GM20000 (cell line): ENCODE measurements at regions not wholly inside any gene's neighbourhood (a gene's known extent, or its start where the extent isn't known, plus 50 kb on each side); places are given as distances from the start of the nearest gene placed in this dataset.

Experiments
- DNase-seq: peaks from one replicate; pipeline ENCODE4 v3.0.0; 2012; ENCODE audit warnings: low spot score
- TF ChIP-seq, protein P1 (sequence below): IDR thresholded peaks from 2 replicates; pipeline ENCODE4 v1.5.1; 2012; ENCODE audit warnings: mild to moderate bottlenecking, control low read depth; ENCODE audit errors: extremely low read depth, missing control alignments

DNA sequence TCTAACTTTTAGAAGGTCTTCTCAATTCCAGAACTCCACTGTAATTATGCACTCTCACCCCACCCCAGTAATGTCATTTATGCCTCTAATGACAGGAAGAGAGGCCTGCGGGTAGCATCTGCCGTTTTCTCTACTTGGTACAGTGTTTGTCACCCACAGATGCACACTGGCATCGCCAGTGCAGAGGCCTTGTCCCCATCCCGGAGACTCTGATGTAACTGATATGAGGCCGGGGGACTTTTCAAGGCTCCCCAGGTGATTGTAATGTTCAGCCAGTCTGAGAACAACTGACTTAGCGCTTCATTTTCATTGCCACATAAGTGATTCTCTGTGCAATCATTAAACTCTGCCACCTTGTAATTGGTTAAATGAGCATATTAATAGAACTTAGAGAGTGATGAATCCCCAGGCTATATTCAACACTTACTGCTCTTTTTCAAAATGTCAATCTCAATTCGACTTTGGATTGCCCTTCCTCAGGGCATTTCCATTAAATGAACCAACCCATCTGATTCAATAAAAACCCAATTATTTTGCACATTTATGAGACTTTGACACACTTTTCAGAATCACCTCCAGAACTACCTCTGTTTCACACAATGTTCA, 113.2 kb downstream of the HERPUD2 start:
- TF ChIP-seq, protein P1, sequence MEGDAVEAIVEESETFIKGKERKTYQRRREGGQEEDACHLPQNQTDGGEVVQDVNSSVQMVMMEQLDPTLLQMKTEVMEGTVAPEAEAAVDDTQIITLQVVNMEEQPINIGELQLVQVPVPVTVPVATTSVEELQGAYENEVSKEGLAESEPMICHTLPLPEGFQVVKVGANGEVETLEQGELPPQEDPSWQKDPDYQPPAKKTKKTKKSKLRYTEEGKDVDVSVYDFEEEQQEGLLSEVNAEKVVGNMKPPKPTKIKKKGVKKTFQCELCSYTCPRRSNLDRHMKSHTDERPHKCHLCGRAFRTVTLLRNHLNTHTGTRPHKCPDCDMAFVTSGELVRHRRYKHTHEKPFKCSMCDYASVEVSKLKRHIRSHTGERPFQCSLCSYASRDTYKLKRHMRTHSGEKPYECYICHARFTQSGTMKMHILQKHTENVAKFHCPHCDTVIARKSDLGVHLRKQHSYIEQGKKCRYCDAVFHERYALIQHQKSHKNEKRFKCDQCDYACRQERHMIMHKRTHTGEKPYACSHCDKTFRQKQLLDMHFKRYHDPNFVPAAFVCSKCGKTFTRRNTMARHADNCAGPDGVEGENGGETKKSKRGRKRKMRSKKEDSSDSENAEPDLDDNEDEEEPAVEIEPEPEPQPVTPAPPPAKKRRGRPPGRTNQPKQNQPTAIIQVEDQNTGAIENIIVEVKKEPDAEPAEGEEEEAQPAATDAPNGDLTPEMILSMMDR = no peak
- no peak for DNase-seq

DNA sequence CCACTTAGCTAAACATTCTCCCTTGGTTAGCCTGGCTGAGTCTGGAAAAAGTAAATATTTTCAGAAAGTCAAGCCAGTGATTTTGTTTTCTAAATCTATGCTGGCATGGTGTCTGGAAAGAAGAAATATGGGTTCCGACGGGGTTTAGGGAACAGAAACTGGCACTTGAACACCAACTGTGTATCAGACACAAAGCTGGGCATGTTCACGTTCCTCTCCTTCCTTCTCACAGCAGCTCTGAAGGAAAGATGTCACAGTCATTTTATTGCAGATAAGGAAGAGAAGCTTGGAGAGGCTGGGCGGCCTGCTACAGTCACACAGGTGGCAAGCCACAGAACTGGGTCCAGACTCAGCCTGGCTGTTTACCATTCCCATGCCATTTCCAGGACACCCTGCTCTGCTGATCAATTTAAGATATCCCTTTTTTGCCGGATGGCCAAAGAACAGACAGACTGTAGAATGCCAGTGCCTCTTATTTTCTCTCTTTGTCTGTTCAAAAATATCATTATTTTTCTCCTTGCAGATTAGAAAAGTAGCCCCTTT, 118.8 kb downstream of the HERPUD2 start:
- no peak for DNase-seq

DNA sequence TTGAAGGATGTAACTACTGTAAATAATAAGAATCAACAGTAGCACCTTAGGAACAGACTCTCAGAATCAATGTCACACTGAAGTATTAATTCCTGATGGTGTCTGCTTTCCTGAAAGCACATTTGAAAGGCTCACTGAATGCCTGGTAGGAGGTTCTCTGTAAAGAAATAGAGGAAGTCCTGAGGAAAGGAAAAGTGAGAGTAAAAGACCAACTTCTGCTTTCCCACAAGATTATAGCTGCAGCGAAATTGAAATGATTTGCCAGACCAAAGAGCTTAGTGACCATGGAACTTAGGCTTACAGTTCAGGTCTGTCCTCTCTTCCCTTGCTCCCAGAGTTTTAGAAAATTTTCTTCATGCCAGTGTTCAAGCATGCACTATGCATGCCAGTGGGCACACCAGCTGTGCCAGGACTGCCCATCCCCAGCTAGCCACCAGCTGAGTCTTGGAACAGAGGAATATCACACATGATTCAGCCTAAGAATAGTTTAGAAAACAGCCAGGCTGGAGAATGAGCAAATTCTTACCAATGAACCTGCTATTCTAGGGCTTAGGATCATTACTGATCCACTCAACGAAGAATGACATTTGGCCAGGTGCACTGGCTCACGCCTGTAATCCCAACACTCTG, 123.2 kb downstream of the HERPUD2 start:
- no peak for DNase-seq
- TF ChIP-seq, protein P1 = no peak

More for the DNA sequence above, 118.8 kb downstream of the HERPUD2 start:
- TF ChIP-seq, protein P1 = no peak

DNA sequence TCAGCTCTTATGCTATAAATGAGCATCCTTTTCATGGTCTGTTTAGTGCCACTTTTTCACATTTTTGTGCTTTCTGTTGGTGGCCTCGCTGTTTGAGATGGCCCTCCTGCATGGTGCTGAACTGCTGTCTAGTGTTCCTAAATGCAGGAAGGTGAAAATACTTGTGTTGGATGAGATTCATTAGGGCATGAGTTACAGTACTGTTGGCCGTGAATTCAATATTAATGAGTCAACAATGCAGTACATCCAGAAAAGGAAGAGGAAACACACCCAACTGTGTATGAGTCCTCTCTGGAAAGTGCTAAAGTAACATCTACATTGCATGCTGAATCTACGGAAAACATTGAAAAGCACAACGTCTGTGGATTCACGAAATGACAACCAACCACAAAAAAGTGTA, 124.0 kb downstream of the HERPUD2 start:
- DNase-seq = no peak
- TF ChIP-seq, protein P1 = no peak

DNA sequence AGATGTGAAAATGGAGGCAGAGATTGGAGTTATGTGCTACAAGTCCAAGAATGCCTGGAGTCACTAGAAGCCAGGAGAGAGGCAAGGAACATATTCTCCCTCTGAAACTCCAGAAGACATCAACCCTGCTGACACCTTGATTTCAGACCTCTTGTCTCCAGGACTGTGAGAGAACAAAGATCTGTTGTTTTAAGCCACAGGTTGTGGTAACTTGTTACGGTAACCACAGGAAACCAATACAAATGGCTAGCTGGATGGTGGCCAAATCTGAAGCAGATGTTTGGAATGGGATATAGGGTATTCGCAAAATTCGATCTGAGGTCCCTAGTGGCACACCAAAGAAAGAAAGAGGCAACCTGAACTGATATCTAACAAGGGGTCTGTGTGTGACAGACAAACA, 129.0 kb downstream of the HERPUD2 start:
- no peak for DNase-seq
- TF ChIP-seq, protein P1 = no peak

DNA sequence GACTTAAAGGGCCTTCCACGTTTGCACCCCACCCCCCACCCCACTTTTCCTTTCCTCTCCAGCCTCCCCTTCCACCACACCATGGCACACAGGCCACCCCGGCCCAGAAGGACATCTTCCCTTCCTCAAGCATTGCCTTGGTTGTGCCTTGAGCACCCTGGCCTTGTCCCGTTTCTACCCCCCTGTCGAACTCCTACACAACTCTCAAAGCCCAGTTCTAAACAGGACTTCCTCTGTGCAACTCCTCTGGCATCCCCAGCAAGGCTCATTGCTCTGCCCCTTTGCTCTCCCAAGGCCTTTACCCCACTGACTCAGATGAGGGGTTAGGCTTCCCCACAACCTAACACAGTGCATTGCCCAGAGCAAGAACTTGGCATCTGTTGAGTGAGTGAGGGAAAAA, 136.1 kb downstream of the HERPUD2 start:
- TF ChIP-seq, protein P1 = no peak

DNA sequence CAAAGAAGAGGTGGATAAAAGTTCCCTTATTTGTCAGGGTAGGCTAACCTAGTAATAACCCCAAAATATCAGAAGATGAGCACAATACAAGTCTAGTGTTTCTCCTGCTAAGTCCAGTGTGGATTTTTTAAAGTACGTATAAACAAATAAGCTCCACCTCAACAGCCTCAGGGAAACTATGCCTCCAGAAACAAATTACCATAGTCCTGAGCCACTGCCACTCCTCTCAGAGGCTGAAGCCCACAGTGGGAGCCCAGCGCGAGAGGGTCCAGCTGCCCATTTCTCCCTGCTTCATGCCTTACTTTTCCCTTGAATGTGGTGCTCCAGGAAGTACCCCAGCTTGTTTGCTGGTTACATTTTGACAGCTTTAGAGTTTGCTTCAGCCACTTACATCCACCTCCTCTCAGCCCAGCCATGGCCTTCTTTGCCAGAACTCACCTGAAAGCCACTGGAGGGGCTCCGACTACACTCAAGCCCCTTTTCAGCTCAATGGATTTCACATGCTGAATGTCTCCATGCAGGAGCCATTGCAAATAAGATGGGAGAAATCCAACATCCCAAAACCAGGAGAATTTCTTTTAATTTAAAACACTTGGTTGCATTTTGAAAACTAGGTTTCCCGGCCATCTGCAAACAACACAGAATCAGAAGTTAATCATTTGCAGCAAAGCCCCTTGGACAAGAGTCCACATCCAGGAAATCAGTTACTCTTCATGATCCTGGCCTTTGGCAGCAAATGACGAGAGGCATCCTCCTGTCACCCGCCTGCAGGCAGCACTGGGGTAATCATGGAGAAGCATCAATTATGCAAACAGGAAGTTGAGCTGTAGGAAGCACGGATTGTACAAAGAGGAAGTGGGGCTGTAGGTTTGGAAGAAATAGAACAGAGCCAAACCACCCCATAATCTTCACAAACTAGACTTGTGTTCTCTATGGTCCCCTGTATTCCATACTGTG, 138.1 kb downstream of the HERPUD2 start:
- no peak for DNase-seq
- TF ChIP-seq, protein P1 = no peak

More for the DNA sequence above, 136.1 kb downstream of the HERPUD2 start:
- no peak for DNase-seq
